NOMO-1 treated with DMSO at 0.1 percent for 48 hours (cell line): ENCODE measurements at regions not wholly inside any gene's neighbourhood (a gene's known extent, or its start where the extent isn't known, plus 50 kb on each side); places are given as distances from the start of the nearest gene placed in this dataset.
A peak's percentile ranks its signal among the peaks of the same experiment; 100 is the strongest.
"Not testable (repeated sequence)": the region's sequence is repeated elsewhere in the genome, so short reads cannot be mapped to it uniquely, and the experiment has no call there.

Source experiments
- DNase-seq: peaks from one replicate; lab custom pipeline; 2025; ENCODE audit not compliant: unreplicated experiment; lab: John Stamatoyannopoulos, UW

- DNase-seq: no peak
Observed at GRCh38 chr15:87727073-87727472, 529.5 kb downstream of the NTRK3 start.

GRCh38 chr15:87724330-87724729 lies 532.2 kb downstream of the NTRK3 start:
- peak; percentile 92 for DNase-seq

- DNase-seq: no peak
Observed at GRCh38 chr15:87722941-87723691, 533.4 kb downstream of the NTRK3 start.

GRCh38 chr15:87720235-87720634 lies 536.3 kb downstream of the NTRK3 start:
- DNase-seq: no peak

- DNase-seq: no peak
Observed at GRCh38 chr15:87716422-87716821, 540.1 kb downstream of the NTRK3 start.

- no peak for DNase-seq
Observed at GRCh38 chr15:87715252-87715651, 541.3 kb downstream of the NTRK3 start.

- DNase-seq: no peak
Observed at GRCh38 chr15:87713475-87713879, 543.1 kb downstream of the NTRK3 start.

- no peak for DNase-seq
Observed at GRCh38 chr15:87712211-87712610, 544.3 kb downstream of the NTRK3 start.

- no peak for DNase-seq
Observed at GRCh38 chr15:87711026-87711425, 545.5 kb downstream of the NTRK3 start.

GRCh38 chr15:87710406-87710805 lies 546.1 kb downstream of the NTRK3 start:
- DNase-seq: no peak

GRCh38 chr15:87707566-87708130 lies 548.9 kb downstream of the NTRK3 start:
- DNase-seq: no peak

GRCh38 chr15:87707071-87707470 lies 549.5 kb downstream of the NTRK3 start:
- DNase-seq: no peak

- DNase-seq: no peak
Observed at GRCh38 chr15:87706001-87706400, 550.5 kb downstream of the NTRK3 start.

GRCh38 chr15:87704276-87704675 lies 552.3 kb downstream of the NTRK3 start:
- no peak for DNase-seq

- no peak for DNase-seq
Observed at GRCh38 chr15:87703327-87704111, 553.0 kb downstream of the NTRK3 start.

GRCh38 chr15:87702270-87702669 lies 554.3 kb downstream of the NTRK3 start:
- no peak for DNase-seq

GRCh38 chr15:87698467-87698866 lies 558.1 kb downstream of the NTRK3 start:
- DNase-seq: not testable (repeated sequence)

- DNase-seq: no peak
Observed at GRCh38 chr15:87689716-87690115, 566.8 kb downstream of the NTRK3 start.

GRCh38 chr15:87687523-87687870 lies 569.0 kb downstream of the NTRK3 start:
- no peak for DNase-seq

GRCh38 chr15:87686841-87687522 lies 569.6 kb downstream of the NTRK3 start:
- no peak for DNase-seq

GRCh38 chr15:87686339-87686738 lies 570.2 kb downstream of the NTRK3 start:
- DNase-seq: no peak

- DNase-seq: no peak
Observed at GRCh38 chr15:87682527-87682926, 574.0 kb downstream of the NTRK3 start.
